ENCODE measurements at regions not wholly inside any gene's neighbourhood (a gene's known extent, or its start where the extent isn't known, plus 50 kb on each side); places are given as distances from the start of the nearest gene placed in this dataset.
A peak's percentile ranks its signal among the peaks of the same experiment; 100 is the strongest.
"Not testable (repeated sequence)": the region's sequence is repeated elsewhere in the genome, so short reads cannot be mapped to it uniquely, and the experiment has no call there.

GRCh38 chr5:50590444-50591189 lies 75.8 kb upstream of the PARP8 start:
- DNase-seq (ENCODE audit: low spot score) = not testable (repeated sequence)

- not testable (repeated sequence) for DNase-seq (ENCODE audit: low spot score)
Measured at GRCh38 chr5:50591338-50591737, 75.1 kb upstream of the PARP8 start.

- DNase-seq (ENCODE audit: low spot score) = peak; percentile 50
Measured at GRCh38 chr5:50593681-50594080, 72.8 kb upstream of the PARP8 start.

GRCh38 chr5:50595199-50595598 lies 71.2 kb upstream of the PARP8 start:
- peak; percentile 8 for DNase-seq (ENCODE audit: low spot score)

GRCh38 chr5:50601576-50601975 lies 64.9 kb upstream of the PARP8 start:
- DNase-seq (ENCODE audit: low spot score) = peak; percentile 18

- no peak for DNase-seq (ENCODE audit: low spot score)
Measured at GRCh38 chr5:50606179-50606578, 60.3 kb upstream of the PARP8 start.

GRCh38 chr5:50607456-50607855 lies 59.0 kb upstream of the PARP8 start:
- DNase-seq (ENCODE audit: low spot score) = not testable (repeated sequence)

GRCh38 chr5:50607953-50608705 lies 58.3 kb upstream of the PARP8 start:
- DNase-seq (ENCODE audit: low spot score) = not testable (repeated sequence)

GRCh38 chr5:50613057-50613456 lies 53.4 kb upstream of the PARP8 start:
- DNase-seq (ENCODE audit: low spot score) = not testable (repeated sequence)

All from CD4-positive, alpha-beta T cell treated with Interleukin-15 for 4 hours (primary cell).